ENCODE measurements at regions not wholly inside any gene's neighbourhood (a gene's known extent, or its start where the extent isn't known, plus 50 kb on each side); places are given as distances from the start of the nearest gene placed in this dataset.

GRCh38 chr5:86108825-86109224 is 508.9 kb upstream of the COX7C start:
- Histone ChIP-seq H3K9me3 (no peaks in the 10 kb centered on the region), H3K4me1 (no peaks in the 10 kb centered on the region), H3K4me3 (no peak overlapping the region), H3K27ac (no peak overlapping the region), H3K27me3 (no peaks in the 10 kb centered on the region), H3K36me3 (no peaks in the 10 kb centered on the region)
- TF ChIP-seq CTCF (IDR thresholded peaks at IDR 0.05): no peak
- no peak for DNase-seq (ENCODE audit: low spot score in 2 of 2)
- intact Hi-C loops (cut with DNase I): no loop called here

- no peaks in the 10 kb centered on the region for H3K36me3 ChIP-seq
- no peaks in the 10 kb centered on the region for H3K4me1 ChIP-seq
- H3K27me3 ChIP-seq: no peaks in the 10 kb centered on the region
- H3K4me3 ChIP-seq: no peak overlapping the region
- no peaks in the 10 kb centered on the region for H3K9me3 ChIP-seq
- no peak for DNase-seq (ENCODE audit: low spot score in 2 of 2)
- intact Hi-C loops (cut with DNase I): no loop called here
- no peak for TF ChIP-seq CTCF (IDR thresholded peaks at IDR 0.05)
- H3K27ac ChIP-seq: no peak overlapping the region
Measured at GRCh38 chr5:86112249-86112648, 505.5 kb upstream of the COX7C start.

GRCh38 chr5:86115164-86115563 is 502.6 kb upstream of the COX7C start:
- intact Hi-C loops (cut with DNase I): no loop called here
- no peaks in the 10 kb centered on the region for H3K36me3 ChIP-seq
- H3K9me3 ChIP-seq: no peaks in the 10 kb centered on the region
- no peak overlapping the region for H3K27ac ChIP-seq
- no peak overlapping the region for H3K4me3 ChIP-seq
- no peak for DNase-seq (ENCODE audit: low spot score in 2 of 2)
- no peak for TF ChIP-seq CTCF (IDR thresholded peaks at IDR 0.05)
- no peaks in the 10 kb centered on the region for H3K4me1 ChIP-seq
- no peaks in the 10 kb centered on the region for H3K27me3 ChIP-seq

GRCh38 chr5:86118542-86118941 is 499.2 kb upstream of the COX7C start:
- H3K36me3 ChIP-seq: no peaks in the 10 kb centered on the region

GRCh38 chr5:86124333-86124732 is 493.4 kb upstream of the COX7C start:
- no peaks in the 10 kb centered on the region for H3K36me3 ChIP-seq
- intact Hi-C loops (cut with DNase I): no loop called here
- no peaks in the 10 kb centered on the region for H3K4me1 ChIP-seq
- no peak overlapping the region for H3K4me3 ChIP-seq
- TF ChIP-seq CTCF (IDR thresholded peaks at IDR 0.05): no peak
- no peak for DNase-seq (ENCODE audit: low spot score in 2 of 2)
- no peaks in the 10 kb centered on the region for H3K9me3 ChIP-seq
- H3K27me3 ChIP-seq: no peaks in the 10 kb centered on the region
- no peak overlapping the region for H3K27ac ChIP-seq

More at GRCh38 chr5:86118542-86118941, 499.2 kb upstream of the COX7C start:
- no peak for TF ChIP-seq CTCF (IDR thresholded peaks at IDR 0.05)
- Histone ChIP-seq H3K27ac (no peak overlapping the region), H3K4me1 (no peaks in the 10 kb centered on the region), H3K4me3 (no peak overlapping the region), H3K27me3 (no peaks in the 10 kb centered on the region), H3K9me3 (no peaks in the 10 kb centered on the region)
- DNase-seq (ENCODE audit: low spot score in 2 of 2): no peak
- intact Hi-C loops (cut with DNase I): no loop called here

Measured in ascending aorta (tissue), 2 donors.